H1 (cell line): ENCODE measurements at regions not wholly inside any gene's neighbourhood (a gene's known extent, or its start where the extent isn't known, plus 50 kb on each side); places are given as distances from the start of the nearest gene placed in this dataset.

Experiments
- ASH2L ChIP-seq: fragments of 200-600, 300-600 bp; sonication (generic); IDR thresholded peaks from one replicate; pipeline ENCODE4 v1.7.1; 2017; ENCODE audit warnings: low read length
- EZH2 ChIP-seq: fragments of 200-600 bp; sonication (generic); IDR thresholded peaks from 2 replicates; pipeline ENCODE4 v1.7.1; 2012; ENCODE audit warnings: low read depth, mild to moderate bottlenecking, moderate library complexity, low read length, inconsistent platforms; ENCODE audit not compliant: severe bottlenecking
- PHF8 ChIP-seq: fragments of 200-600 bp; sonication (generic); conservative IDR thresholded peaks from 2 replicates; pipeline ENCODE4 v1.7.1; 2012; ENCODE audit warnings: low read depth, mild to moderate bottlenecking, inconsistent platforms, low read length, moderate library complexity
- POLR2A ChIP-seq, 2 experiments: IDR thresholded peaks; 1 replicate in 1 of 2; 2 replicates in 1 of 2; pipeline ENCODE4 v1.6.1; 2011; ENCODE audit warnings: low read depth in 2 of 2, low read length in 2 of 2, mild to moderate bottlenecking in 2 of 2; ENCODE audit errors: control extremely low read depth in 1 of 2
- SIN3A ChIP-seq, 2 experiments: IDR thresholded peaks in 1 of 2; conservative IDR thresholded peaks in 1 of 2; 2 replicates each; pipeline ENCODE4 v1.6.1; 2011 to 2012; ENCODE audit warnings: low read length in 2 of 2, improper control_type of control experiment in 1 of 2, low read depth in 1 of 2, mild to moderate bottlenecking in 1 of 2
- TBP ChIP-seq: IDR thresholded peaks from 2 replicates; pipeline ENCODE4 v1.6.1; 2011; ENCODE audit warnings: low read depth, low read length, improper control_type of control experiment
- TEAD4 ChIP-seq: IDR thresholded peaks from 2 replicates; pipeline ENCODE4 v1.6.1; 2012; ENCODE audit warnings: low read depth, low read length, inconsistent platforms, mixed read lengths
- TF ChIP-seq, protein P1 (sequence below), 3 experiments: IDR thresholded peaks; 1 replicate in 2 of 3; 2 replicates in 1 of 3; pipeline versions ENCODE4 v1.5.1 to v1.6.1; 2011; ENCODE audit warnings: low read length in 3 of 3, mild to moderate bottlenecking in 3 of 3, inconsistent platforms in 2 of 3, low read depth in 1 of 3, moderate library complexity in 1 of 3; ENCODE audit not compliant: insufficient read depth in 1 of 3; ENCODE audit errors: control extremely low read depth in 1 of 3

DNA sequence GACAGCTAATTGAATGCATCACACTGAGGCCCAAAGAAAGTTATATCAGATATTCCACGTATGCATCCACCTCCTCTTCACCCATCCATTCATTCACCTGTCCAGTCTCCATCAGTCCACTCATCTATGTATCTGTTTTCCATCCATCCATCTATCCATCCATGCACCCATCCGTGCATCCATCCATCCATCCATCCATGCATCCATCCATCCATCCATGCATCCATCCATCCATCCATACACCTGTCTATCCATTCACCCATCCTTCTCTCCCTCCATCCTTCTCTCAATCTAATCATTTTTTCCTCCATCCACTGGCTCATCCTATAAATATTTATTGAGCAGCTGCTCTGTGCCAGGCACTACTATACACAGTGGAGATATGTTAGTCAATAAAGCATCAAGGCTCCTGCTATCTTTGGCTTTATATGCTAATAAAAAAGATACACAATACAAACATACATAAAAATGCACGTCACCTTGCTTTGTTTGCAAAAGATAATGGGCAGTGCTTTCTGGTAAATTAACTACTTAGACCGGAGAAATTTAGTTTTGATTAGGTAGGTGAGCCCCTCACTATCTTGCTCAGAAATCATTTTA, 442.0 kb upstream of the KLF6 start:
- TF ChIP-seq POLR2A (IDR thresholded peaks at IDR 0.05; ENCODE audit: control extremely low read depth in 1 of 2, low read depth in 2 of 2, low read length in 2 of 2) (no peak), TBP (no peak), EZH2 (no peak), TEAD4 (no peak), PHF8 (no peak), SIN3A (conservative IDR thresholded peaks at IDR 0.05 in 1 of 2, IDR thresholded peaks at IDR 0.05 in 1 of 2; ENCODE audit: low read depth in 1 of 2, low read length in 2 of 2) (no peak), ASH2L (no peak)
- TF ChIP-seq, protein P1, sequence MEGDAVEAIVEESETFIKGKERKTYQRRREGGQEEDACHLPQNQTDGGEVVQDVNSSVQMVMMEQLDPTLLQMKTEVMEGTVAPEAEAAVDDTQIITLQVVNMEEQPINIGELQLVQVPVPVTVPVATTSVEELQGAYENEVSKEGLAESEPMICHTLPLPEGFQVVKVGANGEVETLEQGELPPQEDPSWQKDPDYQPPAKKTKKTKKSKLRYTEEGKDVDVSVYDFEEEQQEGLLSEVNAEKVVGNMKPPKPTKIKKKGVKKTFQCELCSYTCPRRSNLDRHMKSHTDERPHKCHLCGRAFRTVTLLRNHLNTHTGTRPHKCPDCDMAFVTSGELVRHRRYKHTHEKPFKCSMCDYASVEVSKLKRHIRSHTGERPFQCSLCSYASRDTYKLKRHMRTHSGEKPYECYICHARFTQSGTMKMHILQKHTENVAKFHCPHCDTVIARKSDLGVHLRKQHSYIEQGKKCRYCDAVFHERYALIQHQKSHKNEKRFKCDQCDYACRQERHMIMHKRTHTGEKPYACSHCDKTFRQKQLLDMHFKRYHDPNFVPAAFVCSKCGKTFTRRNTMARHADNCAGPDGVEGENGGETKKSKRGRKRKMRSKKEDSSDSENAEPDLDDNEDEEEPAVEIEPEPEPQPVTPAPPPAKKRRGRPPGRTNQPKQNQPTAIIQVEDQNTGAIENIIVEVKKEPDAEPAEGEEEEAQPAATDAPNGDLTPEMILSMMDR (IDR thresholded peaks at IDR 0.05; ENCODE audit: control extremely low read depth in 1 of 3, insufficient read depth in 1 of 3, low read depth in 1 of 3, low read length in 3 of 3): no peak
